AG09309 (cell line): ENCODE measurements at regions not wholly inside any gene's neighbourhood (a gene's known extent, or its start where the extent isn't known, plus 50 kb on each side); places are given as distances from the start of the nearest gene placed in this dataset.
"Not testable (repeated sequence)": the region's sequence is repeated elsewhere in the genome, so short reads cannot be mapped to it uniquely, and the experiment has no call there.

Source experiments
- DNase-seq: peaks from one replicate; pipeline ENCODE4 v3.0.0-alpha.2; 2010; ENCODE audit warnings: low read depth
- H3K4me3 ChIP-seq: 2 replicates; pipeline ENCODE4 v1.5.1; 2011; ENCODE audit warnings: mild to moderate bottlenecking, low read depth, low read length, moderate library complexity; ENCODE audit not compliant: control insufficient read depth
- TF ChIP-seq, protein P1 (sequence below): IDR thresholded peaks from 2 replicates; pipeline ENCODE4 v1.5.1; 2011; ENCODE audit warnings: mild to moderate bottlenecking, low read depth, low read length, inconsistent platforms; ENCODE audit not compliant: insufficient read depth, control insufficient read depth; ENCODE audit errors: missing control alignments

DNA sequence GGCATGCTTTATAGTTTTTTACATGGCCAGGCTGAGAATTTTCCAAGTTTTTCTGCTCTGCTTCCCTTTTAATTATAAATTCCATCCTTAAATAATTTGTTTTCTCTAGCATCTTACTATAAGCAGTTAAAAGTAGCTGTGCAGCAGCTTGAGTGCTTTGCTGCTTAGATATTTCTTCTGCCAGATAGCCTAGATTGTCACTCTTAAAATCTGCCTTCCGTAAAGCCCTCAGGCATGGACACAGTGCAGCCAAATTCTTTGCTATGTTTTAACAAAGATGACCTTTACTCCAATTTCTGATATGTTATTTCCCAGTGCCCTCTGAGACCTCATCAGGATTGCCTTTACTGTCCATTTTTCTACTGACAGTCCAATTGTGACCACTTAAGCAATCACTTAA lies 92.6 kb upstream of the SGK1 start:
- no peak overlapping the region for H3K4me3 ChIP-seq
- TF ChIP-seq, protein P1, sequence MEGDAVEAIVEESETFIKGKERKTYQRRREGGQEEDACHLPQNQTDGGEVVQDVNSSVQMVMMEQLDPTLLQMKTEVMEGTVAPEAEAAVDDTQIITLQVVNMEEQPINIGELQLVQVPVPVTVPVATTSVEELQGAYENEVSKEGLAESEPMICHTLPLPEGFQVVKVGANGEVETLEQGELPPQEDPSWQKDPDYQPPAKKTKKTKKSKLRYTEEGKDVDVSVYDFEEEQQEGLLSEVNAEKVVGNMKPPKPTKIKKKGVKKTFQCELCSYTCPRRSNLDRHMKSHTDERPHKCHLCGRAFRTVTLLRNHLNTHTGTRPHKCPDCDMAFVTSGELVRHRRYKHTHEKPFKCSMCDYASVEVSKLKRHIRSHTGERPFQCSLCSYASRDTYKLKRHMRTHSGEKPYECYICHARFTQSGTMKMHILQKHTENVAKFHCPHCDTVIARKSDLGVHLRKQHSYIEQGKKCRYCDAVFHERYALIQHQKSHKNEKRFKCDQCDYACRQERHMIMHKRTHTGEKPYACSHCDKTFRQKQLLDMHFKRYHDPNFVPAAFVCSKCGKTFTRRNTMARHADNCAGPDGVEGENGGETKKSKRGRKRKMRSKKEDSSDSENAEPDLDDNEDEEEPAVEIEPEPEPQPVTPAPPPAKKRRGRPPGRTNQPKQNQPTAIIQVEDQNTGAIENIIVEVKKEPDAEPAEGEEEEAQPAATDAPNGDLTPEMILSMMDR: no peak
- no peak for DNase-seq

DNA sequence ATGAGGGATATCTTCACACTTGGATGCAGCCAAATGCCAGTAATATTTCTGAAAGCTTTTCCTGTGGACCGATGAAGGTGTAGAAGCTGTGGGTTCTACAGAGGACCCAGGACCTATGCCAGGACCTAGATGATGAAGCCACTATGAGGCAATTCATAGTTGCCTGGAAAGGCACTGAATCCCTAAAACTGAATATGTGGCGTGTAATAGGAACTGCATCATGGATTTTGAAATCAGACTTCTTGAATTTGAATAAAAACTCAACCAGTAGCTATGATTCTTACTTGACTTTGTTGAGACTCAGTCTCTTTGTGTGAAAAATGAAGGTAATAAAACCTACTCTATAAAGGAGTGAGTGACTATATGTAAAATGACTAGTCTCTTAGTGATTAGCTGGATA lies 89.9 kb upstream of the SGK1 start:
- DNase-seq: no peak
- H3K4me3 ChIP-seq: no peak overlapping the region
- TF ChIP-seq, protein P1: no peak

DNA sequence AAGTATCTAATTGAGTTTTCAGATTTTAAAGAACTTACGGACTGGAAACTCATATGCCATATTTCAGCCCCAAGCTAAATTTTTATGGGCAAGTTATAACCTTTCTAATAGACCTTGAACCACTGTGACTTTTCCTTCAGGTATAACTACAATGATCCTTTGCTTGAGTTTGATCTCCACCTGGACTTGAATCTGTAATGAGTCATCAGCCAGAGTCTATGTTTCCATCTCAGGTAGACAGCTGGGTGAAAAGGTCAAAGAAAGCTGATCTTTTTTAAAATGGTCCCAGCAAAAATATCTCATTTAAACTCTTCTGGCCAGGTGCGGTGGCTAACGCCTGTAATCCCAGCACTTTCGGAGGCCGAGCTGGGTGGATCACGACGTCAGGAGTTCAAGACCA lies 88.4 kb upstream of the SGK1 start:
- TF ChIP-seq, protein P1: no peak
- no peak for DNase-seq
- H3K4me3 ChIP-seq: no peak overlapping the region

DNA sequence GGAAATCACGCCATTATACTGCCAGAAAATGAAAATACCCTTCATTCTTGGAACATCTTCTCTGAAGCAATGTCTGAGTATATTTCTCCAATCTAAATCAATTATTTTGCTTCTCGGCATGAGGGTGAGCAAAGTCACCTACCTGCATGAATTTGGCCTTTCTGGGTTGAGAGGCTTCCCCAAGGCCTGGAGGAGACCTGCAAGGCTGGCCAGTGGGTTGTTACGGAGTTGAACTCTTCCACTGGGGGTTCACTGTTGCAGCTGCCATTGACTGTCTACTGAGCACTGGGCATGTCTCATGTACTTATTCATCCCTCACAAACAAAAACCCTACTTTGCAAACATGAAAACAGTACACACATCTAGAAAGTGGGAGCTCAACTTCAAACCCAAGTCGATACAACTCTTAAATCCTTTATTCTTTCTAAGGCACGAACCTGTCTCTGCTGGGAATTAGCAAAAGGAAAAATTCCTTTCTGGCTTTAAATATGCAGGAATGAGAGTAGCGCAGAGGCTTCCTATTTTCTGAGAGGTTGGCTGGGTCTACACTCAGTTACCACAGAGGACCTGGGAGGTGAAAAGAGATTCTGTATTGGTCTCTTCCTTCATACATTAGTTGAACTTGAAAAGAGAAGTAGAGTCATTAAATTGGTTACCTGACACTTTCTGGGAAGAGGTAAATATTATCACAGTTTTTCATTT lies 87.6 kb upstream of the SGK1 start:
- no peak for DNase-seq
- TF ChIP-seq, protein P1: no peak
- no peak overlapping the region for H3K4me3 ChIP-seq

DNA sequence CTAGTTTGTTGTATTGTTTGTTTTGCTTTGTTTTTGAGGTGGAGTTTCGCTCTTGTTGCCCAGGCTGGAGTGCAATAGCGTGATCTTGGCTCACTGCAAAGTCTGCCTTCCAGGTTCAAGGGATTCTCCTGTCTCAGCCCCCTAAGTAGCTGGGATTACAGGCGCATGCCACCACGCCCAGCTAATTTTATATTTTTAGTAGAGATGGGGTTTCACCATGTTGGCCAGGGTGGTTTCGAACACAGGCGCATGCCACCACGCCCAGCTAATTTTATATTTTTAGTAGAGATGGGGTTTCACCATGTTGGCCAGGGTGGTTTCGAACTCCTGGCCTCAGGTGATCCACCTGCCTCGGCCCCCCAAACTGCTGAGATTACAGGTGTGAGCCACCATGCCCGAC lies 85.4 kb upstream of the SGK1 start:
- not testable (repeated sequence) for DNase-seq, H3K4me3 ChIP-seq

DNA sequence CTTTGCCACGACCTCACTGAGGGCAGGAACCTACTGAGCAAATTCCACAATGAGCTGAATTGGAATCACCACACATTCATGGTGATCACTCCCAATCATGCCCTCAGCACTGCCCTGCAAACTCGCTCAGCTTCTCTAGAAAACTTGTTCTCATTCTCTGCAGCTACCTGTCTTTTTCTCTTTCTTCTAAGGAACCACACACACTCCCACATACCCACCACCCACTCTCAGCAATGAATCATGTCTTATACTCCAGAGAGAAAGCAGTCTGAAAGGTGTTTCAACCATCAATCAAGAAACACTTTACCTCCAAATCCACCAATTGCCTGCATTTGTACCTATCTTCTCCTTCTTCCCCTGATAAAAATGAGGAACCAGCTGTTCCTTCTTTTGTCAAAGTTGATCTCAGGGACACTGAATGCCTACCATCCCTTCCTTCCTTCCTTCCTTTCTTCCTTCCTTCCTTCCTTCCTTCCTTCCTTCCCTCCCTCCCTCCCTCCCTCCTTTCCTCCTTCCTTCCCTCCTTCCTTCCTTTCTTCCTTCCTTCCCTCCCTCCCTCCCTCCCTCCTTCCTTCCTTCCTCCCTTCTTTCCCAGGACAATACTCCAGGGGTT lies 84.6 kb upstream of the SGK1 start:
- no peak overlapping the region for H3K4me3 ChIP-seq
- no peak for DNase-seq
- TF ChIP-seq, protein P1: no peak

DNA sequence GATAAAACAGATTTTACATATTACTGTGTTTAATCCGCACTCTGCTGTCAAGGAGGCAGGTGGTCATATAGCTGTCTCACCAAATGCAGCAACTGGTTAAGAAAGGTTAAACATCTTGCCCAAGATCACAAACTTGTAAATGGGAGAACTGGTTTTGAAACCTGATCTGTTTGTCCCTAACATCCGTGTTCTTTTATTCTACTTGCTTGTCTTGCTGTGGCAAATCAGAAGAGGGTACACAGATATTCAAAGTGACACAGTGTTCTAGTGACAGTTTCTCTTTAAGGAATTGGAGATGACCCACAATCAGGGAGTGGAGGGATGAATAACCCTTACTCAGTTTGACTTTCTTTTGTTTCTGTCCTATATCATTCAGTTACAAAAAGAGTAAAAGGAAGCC lies 83.0 kb upstream of the SGK1 start:
- no peak overlapping the region for H3K4me3 ChIP-seq
- DNase-seq: no peak
- TF ChIP-seq, protein P1: no peak
